H9 (cell line): ENCODE measurements at regions not wholly inside any gene's neighbourhood (a gene's known extent, or its start where the extent isn't known, plus 50 kb on each side); places are given as distances from the start of the nearest gene placed in this dataset.

Experiments used
- DNase-seq: peaks from one replicate; pipeline ENCODE4 v3.0.0-alpha.2; 2017
- H2AFZ ChIP-seq: one replicate; pipeline ENCODE4 v1.6.1; 2013; ENCODE audit warnings: mild to moderate bottlenecking, low read length, control low read depth, moderate library complexity
- H2AK5ac ChIP-seq: 2 replicates; pipeline ENCODE4 v1.6.1; 2013; ENCODE audit warnings: low read length, control low read depth, mixed read lengths; ENCODE audit not compliant: insufficient read length
- H2BK120ac ChIP-seq: one replicate; pipeline ENCODE4 v1.6.1; 2013; ENCODE audit warnings: low read depth, mild to moderate bottlenecking, low read length, control low read depth, inconsistent platforms; ENCODE audit not compliant: poor library complexity, severe bottlenecking
- H2BK12ac ChIP-seq: 2 replicates; pipeline ENCODE4 v1.6.1; 2013; ENCODE audit warnings: low read length, control low read depth, mixed read lengths, low read depth; ENCODE audit not compliant: insufficient read length
- H2BK15ac ChIP-seq: 2 replicates; pipeline ENCODE4 v1.6.1; 2013; ENCODE audit warnings: low read depth, low read length, control low read depth
- H2BK20ac ChIP-seq: one replicate; pipeline ENCODE4 v1.6.1; 2013; ENCODE audit warnings: low read depth, mild to moderate bottlenecking, low read length, control low read depth, inconsistent platforms; ENCODE audit not compliant: poor library complexity, severe bottlenecking
- H2BK5ac ChIP-seq: 2 replicates; pipeline ENCODE4 v1.6.1; 2013; ENCODE audit warnings: low read length, control low read depth, mixed read lengths; ENCODE audit not compliant: insufficient read length
- H3K14ac ChIP-seq: 2 replicates; pipeline ENCODE4 v1.6.1; 2013; ENCODE audit warnings: low read length, control low read depth; ENCODE audit not compliant: insufficient read depth
- H3K18ac ChIP-seq: 2 replicates; pipeline ENCODE4 v1.6.1; 2013; ENCODE audit warnings: low read depth, mild to moderate bottlenecking, mixed read lengths, low read length, control low read depth; ENCODE audit not compliant: insufficient read length
- H3K23ac ChIP-seq: 2 replicates; pipeline ENCODE4 v1.6.1; 2013; ENCODE audit warnings: low read length, control low read depth, mixed read lengths, low read depth; ENCODE audit not compliant: insufficient read length
- H3K23me2 ChIP-seq: 2 replicates; pipeline ENCODE4 v1.6.1; 2013; ENCODE audit warnings: low read depth, mild to moderate bottlenecking, mixed read lengths, low read length, control low read depth; ENCODE audit not compliant: insufficient read length, poor library complexity, severe bottlenecking
- H3K27ac ChIP-seq: 2 replicates; pipeline ENCODE4 v1.5.1; 2013; ENCODE audit warnings: low read length, control low read depth, mixed read lengths, low read depth; ENCODE audit not compliant: insufficient read length
- H3K27me3 ChIP-seq: 2 replicates; pipeline ENCODE4 v1.6.1; 2013; ENCODE audit warnings: low read length, control low read depth, inconsistent platforms; ENCODE audit not compliant: insufficient read depth
- H3K4ac ChIP-seq: 2 replicates; pipeline ENCODE4 v1.6.1; 2013; ENCODE audit warnings: low read depth, mild to moderate bottlenecking, control low read depth, inconsistent platforms, low read length, moderate library complexity
- H3K4me1 ChIP-seq: 2 replicates; pipeline ENCODE4 v1.6.1; 2013; ENCODE audit warnings: low read length, control low read depth, inconsistent platforms; ENCODE audit not compliant: insufficient read depth
- H3K4me2 ChIP-seq: 2 replicates; pipeline ENCODE4 v1.6.1; 2013; ENCODE audit warnings: low read length, control low read depth, mixed read lengths; ENCODE audit not compliant: insufficient read length, insufficient read depth
- H3K56ac ChIP-seq: 2 replicates; pipeline ENCODE4 v1.6.1; 2013; ENCODE audit warnings: low read depth, mild to moderate bottlenecking, mixed read lengths, low read length, control low read depth; ENCODE audit not compliant: insufficient read length
- H3K79me1 ChIP-seq: 2 replicates; pipeline ENCODE4 v1.6.1; 2013; ENCODE audit warnings: low read depth, mild to moderate bottlenecking, moderate library complexity, low read length, control low read depth, inconsistent platforms; ENCODE audit not compliant: insufficient read depth, poor library complexity, severe bottlenecking
- H3K79me2 ChIP-seq: 2 replicates; pipeline ENCODE4 v1.6.1; 2013; ENCODE audit warnings: low read length, control low read depth, inconsistent platforms; ENCODE audit not compliant: insufficient read depth
- H3K9ac ChIP-seq: 2 replicates; pipeline ENCODE4 v1.6.1; 2013; ENCODE audit warnings: low read length, control low read depth, mixed read lengths; ENCODE audit not compliant: insufficient read length; ENCODE audit errors: extremely low read depth
- H3K9me3 ChIP-seq: one replicate; pipeline ENCODE4 v1.6.1; 2013; ENCODE audit warnings: low read depth, low read length, inconsistent platforms; ENCODE audit not compliant: control insufficient read depth
- H3T11ph ChIP-seq: one replicate; pipeline ENCODE4 v1.6.1; 2013; ENCODE audit warnings: mild to moderate bottlenecking, low read length, control low read depth, inconsistent platforms
- H4K20me1 ChIP-seq: one replicate; pipeline ENCODE4 v1.6.1; 2013; ENCODE audit not compliant: control insufficient read depth, insufficient read length, insufficient read depth
- H4K5ac ChIP-seq: 2 replicates; pipeline ENCODE4 v1.6.1; 2013; ENCODE audit warnings: low read depth, mild to moderate bottlenecking, mixed read lengths, low read length, control low read depth; ENCODE audit not compliant: insufficient read length
- H4K8ac ChIP-seq: replicated peaks from 2 replicates; pipeline ENCODE4 v1.6.1; 2013; ENCODE audit warnings: low read length, control low read depth, mixed read lengths, low read depth; ENCODE audit not compliant: insufficient read length
- H4K91ac ChIP-seq: 2 replicates; pipeline ENCODE4 v1.6.1; 2013; ENCODE audit warnings: low read depth, mild to moderate bottlenecking, moderate library complexity, mixed read lengths, low read length, control low read depth; ENCODE audit not compliant: insufficient read length
- H3K27ac Mint-ChIP-seq, 3 experiments: 2 replicates in 2 of 3; 3 replicates in 1 of 3; pipeline ENCODE4 v1.8.0; 2020 to 2021; ENCODE audit warnings: mixed read lengths in 3 of 3, mild to moderate bottlenecking in 1 of 3, moderate library complexity in 1 of 3
- H3K27me3 Mint-ChIP-seq: 2 replicates; pipeline ENCODE4 v1.8.0; 2021; ENCODE audit warnings: low read depth, mild to moderate bottlenecking, moderate library complexity, mixed read lengths
- H3K36me3 Mint-ChIP-seq, 3 experiments: 2 replicates in 2 of 3; 3 replicates in 1 of 3; pipeline ENCODE4 v1.8.0; 2020 to 2021; ENCODE audit warnings: low read depth in 3 of 3, mixed read lengths in 3 of 3; ENCODE audit not compliant: insufficient read depth in 1 of 3
- H3K4me1 Mint-ChIP-seq, 2 experiments: 2 replicates each; pipeline ENCODE4 v1.8.0; 2020; ENCODE audit warnings: mixed read lengths in 2 of 2
- H3K4me3 Mint-ChIP-seq, 2 experiments: 2 replicates in 1 of 2; 3 replicates in 1 of 2; pipeline ENCODE4 v1.8.0; 2020 to 2021; ENCODE audit warnings: mild to moderate bottlenecking in 2 of 2, mixed read lengths in 2 of 2, moderate library complexity in 1 of 2
- H3K9me3 Mint-ChIP-seq, 2 experiments: 2 replicates in 1 of 2; 3 replicates in 1 of 2; pipeline ENCODE4 v1.8.0; 2020; ENCODE audit warnings: mild to moderate bottlenecking in 2 of 2, mixed read lengths in 2 of 2, moderate library complexity in 1 of 2
- WGBS: extraction: QIAGEN DNeasy Blood & Tissue Kit; methylation state at CpG from one replicate; pipeline ENCODE4 v1.1.7; 2013; ENCODE audit warnings: missing lambda C conversion rate, low lambda C conversion rate, mixed read lengths; ENCODE audit not compliant: insufficient read length; ENCODE audit errors: extremely low coverage; 5-methylcytosine and 5-hydroxymethylcytosine counted together
- TF ChIP-seq, protein P1 (sequence below): fragments of 200-600 bp; sonication (generic); conservative IDR thresholded peaks from 3 replicates; pipeline ENCODE4 v1.8.0; 2021; ENCODE audit warnings: antibody characterized with exemption, mild to moderate bottlenecking

DNA sequence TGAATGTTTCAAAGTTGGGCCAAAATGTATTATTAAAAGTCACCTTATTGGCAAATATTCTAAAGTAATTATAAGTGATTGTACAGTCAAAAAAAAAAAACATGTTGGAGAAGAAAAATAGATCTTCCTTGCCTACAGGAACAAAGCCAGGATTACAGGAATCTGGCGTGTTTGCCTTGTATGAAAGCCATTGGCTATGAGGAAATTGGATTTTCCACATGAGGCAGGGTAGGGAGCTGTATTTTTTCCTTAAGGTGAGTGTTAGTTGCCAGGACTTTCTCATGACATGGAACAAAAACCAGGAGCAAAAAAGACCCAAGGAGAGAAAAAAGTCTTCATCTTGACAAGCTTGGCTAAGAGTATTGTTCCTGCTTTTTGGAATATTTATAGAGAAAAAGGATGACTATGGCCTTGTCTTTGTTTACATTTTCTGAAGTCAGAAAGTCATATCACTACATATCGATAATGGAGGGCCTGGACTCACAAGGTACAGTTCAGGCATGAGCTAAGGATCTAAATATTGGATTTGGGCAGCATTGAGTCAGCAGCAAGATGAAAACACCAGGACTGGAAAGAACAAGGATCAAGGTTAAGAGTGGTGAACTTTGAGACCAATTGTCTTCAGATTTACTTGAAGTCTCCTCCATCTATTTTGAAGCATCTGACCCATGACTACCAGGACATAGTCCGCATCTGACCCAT is 68.4 kb upstream of the FLRT2 start:
- peaks cover 17 to 18% of the 10 kb centered on the region in 2 experiments for H3K4me1 Mint-ChIP-seq
- TF ChIP-seq, protein P1, sequence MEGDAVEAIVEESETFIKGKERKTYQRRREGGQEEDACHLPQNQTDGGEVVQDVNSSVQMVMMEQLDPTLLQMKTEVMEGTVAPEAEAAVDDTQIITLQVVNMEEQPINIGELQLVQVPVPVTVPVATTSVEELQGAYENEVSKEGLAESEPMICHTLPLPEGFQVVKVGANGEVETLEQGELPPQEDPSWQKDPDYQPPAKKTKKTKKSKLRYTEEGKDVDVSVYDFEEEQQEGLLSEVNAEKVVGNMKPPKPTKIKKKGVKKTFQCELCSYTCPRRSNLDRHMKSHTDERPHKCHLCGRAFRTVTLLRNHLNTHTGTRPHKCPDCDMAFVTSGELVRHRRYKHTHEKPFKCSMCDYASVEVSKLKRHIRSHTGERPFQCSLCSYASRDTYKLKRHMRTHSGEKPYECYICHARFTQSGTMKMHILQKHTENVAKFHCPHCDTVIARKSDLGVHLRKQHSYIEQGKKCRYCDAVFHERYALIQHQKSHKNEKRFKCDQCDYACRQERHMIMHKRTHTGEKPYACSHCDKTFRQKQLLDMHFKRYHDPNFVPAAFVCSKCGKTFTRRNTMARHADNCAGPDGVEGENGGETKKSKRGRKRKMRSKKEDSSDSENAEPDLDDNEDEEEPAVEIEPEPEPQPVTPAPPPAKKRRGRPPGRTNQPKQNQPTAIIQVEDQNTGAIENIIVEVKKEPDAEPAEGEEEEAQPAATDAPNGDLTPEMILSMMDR: no peak
- Histone ChIP-seq H4K91ac (no peak overlapping the region), H3K23ac (no peak overlapping the region), H3K79me1 (no peaks in the 10 kb centered on the region), H3K4me2 (no peak overlapping the region), H2BK12ac (no peak overlapping the region), H4K20me1 (no peaks in the 10 kb centered on the region), H3K9me3 (no peaks in the 10 kb centered on the region), H4K8ac (no peak overlapping the region), H3K9ac (no peak overlapping the region), H2BK5ac (no peak overlapping the region), H3K4ac (no peak overlapping the region), H3K27me3 (no peaks in the 10 kb centered on the region), H3K27ac (no peak overlapping the region), H2BK120ac (no peak overlapping the region), H4K5ac (no peak overlapping the region), H3K79me2 (no peaks in the 10 kb centered on the region), H2BK15ac (no peak overlapping the region), H2AK5ac (no peak overlapping the region), H2BK20ac (no peak overlapping the region), H3K23me2 (no peaks in the 10 kb centered on the region), H3K4me1 (no peaks in the 10 kb centered on the region), H3K14ac (no peak overlapping the region), H2AFZ (no peak overlapping the region), H3K18ac (no peak overlapping the region), H3K56ac (no peak overlapping the region), H3T11ph (no peak overlapping the region)
- WGBS: no CpG with 5 or more reads among the region's 3 CpGs
- H3K27me3 Mint-ChIP-seq: no peaks in the 10 kb centered on the region; the same call in 1 of the 2 replicates
- DNase-seq: no peak
- H3K4me3 Mint-ChIP-seq: no peak overlapping the region
- no peaks in the 10 kb centered on the region; a peak in 1 of 5 replicates for H3K9me3 Mint-ChIP-seq
- no peak overlapping the region for H3K27ac Mint-ChIP-seq
- no peaks in the 10 kb centered on the region for H3K36me3 Mint-ChIP-seq
